ENCODE measurements at regions not wholly inside any gene's neighbourhood (a gene's known extent, or its start where the extent isn't known, plus 50 kb on each side); places are given as distances from the start of the nearest gene placed in this dataset.

DNA sequence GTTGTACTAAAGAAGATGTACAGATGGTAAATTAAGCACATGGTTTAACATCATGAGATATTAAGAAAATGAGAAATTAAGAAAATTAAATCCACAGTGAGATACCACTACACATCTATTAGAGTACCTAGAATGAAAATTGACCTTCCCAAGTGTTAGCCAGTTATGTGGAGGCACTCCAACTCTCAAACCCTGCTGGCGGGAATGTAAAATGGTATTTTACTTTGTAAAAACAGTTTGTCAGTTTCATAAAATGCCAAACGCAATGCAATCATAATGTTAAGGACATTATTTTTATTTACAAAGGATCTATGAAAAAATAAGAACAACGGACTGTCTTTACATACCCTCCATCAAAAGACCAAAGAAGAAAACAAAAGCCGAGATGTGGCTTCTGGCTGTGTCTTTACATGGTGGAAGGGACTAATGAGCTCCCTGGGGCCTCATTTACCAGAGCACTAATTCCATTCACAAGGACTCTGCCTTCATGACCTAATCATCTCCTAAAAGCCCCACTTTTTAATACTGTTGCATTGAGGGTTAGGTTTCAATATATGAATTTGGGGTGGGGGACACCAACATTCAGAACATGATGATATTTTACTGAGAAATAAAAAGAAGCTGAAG is 1178.7 kb downstream of the AACS start:
- H2AFZ ChIP-seq (ENCODE audit: low read length) = no peak overlapping the region
- no peaks in the 10 kb centered on the region for H3K9me3 ChIP-seq (ENCODE audit: low read length)
- no peaks in the 10 kb centered on the region for H4K20me1 ChIP-seq (ENCODE audit: insufficient read depth, low read length)
- H3F3A ChIP-seq (ENCODE audit: insufficient read depth, low read length) = no peaks in the 10 kb centered on the region
- no peaks in the 10 kb centered on the region for H3K79me2 ChIP-seq (ENCODE audit: insufficient read depth, low read length)
- TF ChIP-seq, protein P1, sequence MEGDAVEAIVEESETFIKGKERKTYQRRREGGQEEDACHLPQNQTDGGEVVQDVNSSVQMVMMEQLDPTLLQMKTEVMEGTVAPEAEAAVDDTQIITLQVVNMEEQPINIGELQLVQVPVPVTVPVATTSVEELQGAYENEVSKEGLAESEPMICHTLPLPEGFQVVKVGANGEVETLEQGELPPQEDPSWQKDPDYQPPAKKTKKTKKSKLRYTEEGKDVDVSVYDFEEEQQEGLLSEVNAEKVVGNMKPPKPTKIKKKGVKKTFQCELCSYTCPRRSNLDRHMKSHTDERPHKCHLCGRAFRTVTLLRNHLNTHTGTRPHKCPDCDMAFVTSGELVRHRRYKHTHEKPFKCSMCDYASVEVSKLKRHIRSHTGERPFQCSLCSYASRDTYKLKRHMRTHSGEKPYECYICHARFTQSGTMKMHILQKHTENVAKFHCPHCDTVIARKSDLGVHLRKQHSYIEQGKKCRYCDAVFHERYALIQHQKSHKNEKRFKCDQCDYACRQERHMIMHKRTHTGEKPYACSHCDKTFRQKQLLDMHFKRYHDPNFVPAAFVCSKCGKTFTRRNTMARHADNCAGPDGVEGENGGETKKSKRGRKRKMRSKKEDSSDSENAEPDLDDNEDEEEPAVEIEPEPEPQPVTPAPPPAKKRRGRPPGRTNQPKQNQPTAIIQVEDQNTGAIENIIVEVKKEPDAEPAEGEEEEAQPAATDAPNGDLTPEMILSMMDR (IDR thresholded peaks at IDR 0.05; ENCODE audit: low read length) = no peak
- no peak for TF ChIP-seq EZH2 (IDR thresholded peaks at IDR 0.05; ENCODE audit: borderline replicate concordance, low read length)
- H3K9ac ChIP-seq (ENCODE audit: low read length) = no peak overlapping the region
- no peaks in the 10 kb centered on the region for H3K9me2 ChIP-seq (ENCODE audit: low read depth, low read length)
- no peak overlapping the region for H3K27ac ChIP-seq (ENCODE audit: low read depth, low read length, poor library complexity, severe bottlenecking)
- no peaks in the 10 kb centered on the region for H3K4me1 ChIP-seq (ENCODE audit: insufficient read depth, low read length, severe bottlenecking)
- no peaks in the 10 kb centered on the region for H3K36me3 ChIP-seq (ENCODE audit: insufficient read depth, low read length)
- no peak overlapping the region for H3K4me3 ChIP-seq (ENCODE audit: low read depth, low read length, poor library complexity, severe bottlenecking)
- no peaks in the 10 kb centered on the region for H3K27me3 ChIP-seq (ENCODE audit: insufficient read depth, low read length)
- H3K4me2 ChIP-seq (ENCODE audit: low read length) = no peak overlapping the region

DNA sequence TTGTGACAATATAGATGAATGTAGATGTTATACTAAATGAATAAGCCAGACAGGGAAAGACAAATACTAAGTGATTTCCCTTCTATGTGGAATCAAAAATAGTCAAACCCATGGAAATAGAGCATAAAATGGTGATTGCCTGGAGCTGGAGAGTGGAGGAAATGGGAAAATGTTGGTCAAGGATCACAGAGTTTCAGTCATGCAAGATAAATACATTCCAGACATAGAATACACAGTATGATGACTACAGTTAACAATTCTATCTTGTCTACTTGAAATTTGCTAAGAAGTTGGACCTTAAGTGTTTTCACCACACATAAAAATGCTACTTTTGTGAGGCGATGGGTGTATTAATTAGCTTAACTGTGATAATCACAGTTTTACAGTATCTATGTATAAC is 1182.7 kb downstream of the AACS start:
- Histone ChIP-seq H3K36me3 (ENCODE audit: insufficient read depth, low read length) (no peaks in the 10 kb centered on the region), H3K4me3 (ENCODE audit: low read depth, low read length, poor library complexity, severe bottlenecking) (no peak overlapping the region), H3F3A (ENCODE audit: insufficient read depth, low read length) (no peaks in the 10 kb centered on the region), H3K9me2 (ENCODE audit: low read depth, low read length) (no peaks in the 10 kb centered on the region), H3K9ac (ENCODE audit: low read length) (no peak overlapping the region), H3K9me3 (ENCODE audit: low read length) (no peaks in the 10 kb centered on the region), H3K4me2 (ENCODE audit: low read length) (no peak overlapping the region), H3K4me1 (ENCODE audit: insufficient read depth, low read length, severe bottlenecking) (no peaks in the 10 kb centered on the region), H3K27me3 (ENCODE audit: insufficient read depth, low read length) (no peaks in the 10 kb centered on the region), H4K20me1 (ENCODE audit: insufficient read depth, low read length) (no peaks in the 10 kb centered on the region), H3K27ac (ENCODE audit: low read depth, low read length, poor library complexity, severe bottlenecking) (no peak overlapping the region), H3K79me2 (ENCODE audit: insufficient read depth, low read length) (no peaks in the 10 kb centered on the region), H2AFZ (ENCODE audit: low read length) (no peak overlapping the region)
- no peak for TF ChIP-seq EZH2 (IDR thresholded peaks at IDR 0.05; ENCODE audit: borderline replicate concordance, low read length)
- TF ChIP-seq, protein P1 (IDR thresholded peaks at IDR 0.05; ENCODE audit: low read length) = no peak

DNA sequence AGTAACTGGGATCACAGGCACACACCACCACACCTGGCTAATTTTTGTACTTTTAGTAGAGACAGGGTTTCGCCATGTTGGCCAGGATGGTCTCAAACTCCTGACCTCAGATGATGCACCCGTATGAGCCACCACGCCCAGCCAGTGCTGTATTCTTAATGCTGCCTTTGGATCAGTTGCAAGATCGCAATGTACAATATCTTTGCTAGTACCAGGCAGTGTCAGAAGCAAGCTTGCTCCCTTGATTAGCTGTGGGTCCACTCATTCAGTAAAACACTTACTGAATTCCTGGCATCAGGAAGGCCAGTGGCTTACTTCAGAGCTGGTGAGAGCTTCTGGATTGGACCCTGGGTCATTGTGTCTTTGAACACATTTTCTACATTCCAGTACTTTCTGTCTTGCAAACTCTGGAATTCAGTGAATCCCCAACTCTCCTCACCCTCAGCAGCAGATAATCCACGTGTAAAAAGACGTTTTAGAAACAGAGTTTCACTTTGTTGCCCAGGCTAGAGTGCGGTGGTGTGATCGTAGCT is 1183.7 kb downstream of the AACS start:
- H3K79me2 ChIP-seq (ENCODE audit: insufficient read depth, low read length) = no peaks in the 10 kb centered on the region
- no peak overlapping the region for H3K27ac ChIP-seq (ENCODE audit: low read depth, low read length, poor library complexity, severe bottlenecking)
- H3K4me1 ChIP-seq (ENCODE audit: insufficient read depth, low read length, severe bottlenecking) = no peaks in the 10 kb centered on the region
- H3K4me2 ChIP-seq (ENCODE audit: low read length) = no peak overlapping the region
- no peak for TF ChIP-seq EZH2 (IDR thresholded peaks at IDR 0.05; ENCODE audit: borderline replicate concordance, low read length)
- TF ChIP-seq, protein P1 (IDR thresholded peaks at IDR 0.05; ENCODE audit: low read length) = no peak
- no peak overlapping the region for H2AFZ ChIP-seq (ENCODE audit: low read length)
- H3K9me2 ChIP-seq (ENCODE audit: low read depth, low read length) = no peaks in the 10 kb centered on the region
- H4K20me1 ChIP-seq (ENCODE audit: insufficient read depth, low read length) = no peaks in the 10 kb centered on the region
- no peaks in the 10 kb centered on the region for H3K27me3 ChIP-seq (ENCODE audit: insufficient read depth, low read length)
- H3K36me3 ChIP-seq (ENCODE audit: insufficient read depth, low read length) = no peaks in the 10 kb centered on the region
- no peak overlapping the region for H3K4me3 ChIP-seq (ENCODE audit: low read depth, low read length, poor library complexity, severe bottlenecking)
- no peak overlapping the region for H3K9ac ChIP-seq (ENCODE audit: low read length)
- H3K9me3 ChIP-seq (ENCODE audit: low read length) = no peaks in the 10 kb centered on the region
- H3F3A ChIP-seq (ENCODE audit: insufficient read depth, low read length) = no peaks in the 10 kb centered on the region
